Activated T-cell treated with anti-CD3 and anti-CD28 coated beads for 48 hours (primary cell): ENCODE measurements at regions not wholly inside any gene's neighbourhood (a gene's known extent, or its start where the extent isn't known, plus 50 kb on each side); places are given as distances from the start of the nearest gene placed in this dataset.

ENCODE experiments used
- DNase-seq: peaks from one replicate; pipeline ENCODE4 v3.0.0-alpha.2; 2020; ENCODE audit warnings: low read depth

- no peak for DNase-seq
These were observed 243.1 kb upstream of the FOXN3 start for GRCh38 chr14:89660166-89660565.

- no peak for DNase-seq
These were observed 242.1 kb upstream of the FOXN3 start for GRCh38 chr14:89658977-89659670.

GRCh38 chr14:89657014-89657413, 240.0 kb upstream of the FOXN3 start:
- DNase-seq = no peak

GRCh38 chr14:89654998-89655397, 238.0 kb upstream of the FOXN3 start:
- DNase-seq = no peak

- no peak for DNase-seq
These were observed 235.3 kb upstream of the FOXN3 start for GRCh38 chr14:89652352-89652751.

GRCh38 chr14:89651805-89652204, 234.8 kb upstream of the FOXN3 start:
- DNase-seq = no peak

- DNase-seq = no peak
These were observed 233.3 kb upstream of the FOXN3 start for GRCh38 chr14:89650077-89650978.

- DNase-seq = no peak
These were observed 232.5 kb upstream of the FOXN3 start for GRCh38 chr14:89649451-89650075.

- DNase-seq = no peak
These were observed 231.9 kb upstream of the FOXN3 start for GRCh38 chr14:89648924-89649323.

- no peak for DNase-seq
These were observed 231.5 kb upstream of the FOXN3 start for GRCh38 chr14:89648510-89648909.

GRCh38 chr14:89646971-89647370, 229.9 kb upstream of the FOXN3 start:
- no peak for DNase-seq

GRCh38 chr14:89644641-89645040, 227.6 kb upstream of the FOXN3 start:
- DNase-seq = no peak

- no peak for DNase-seq
These were observed 224.6 kb upstream of the FOXN3 start for GRCh38 chr14:89641495-89642175.

GRCh38 chr14:89640141-89640540, 223.1 kb upstream of the FOXN3 start:
- DNase-seq = no peak

- no peak for DNase-seq
These were observed 222.7 kb upstream of the FOXN3 start for GRCh38 chr14:89639687-89640086.

GRCh38 chr14:89638891-89639290, 221.9 kb upstream of the FOXN3 start:
- DNase-seq = no peak

- DNase-seq = no peak
These were observed 220.5 kb upstream of the FOXN3 start for GRCh38 chr14:89637581-89637980.

- no peak for DNase-seq
These were observed 218.6 kb upstream of the FOXN3 start for GRCh38 chr14:89635615-89636014.

GRCh38 chr14:89634037-89634436, 217.0 kb upstream of the FOXN3 start:
- DNase-seq = no peak

- DNase-seq = no peak
These were observed 213.2 kb upstream of the FOXN3 start for GRCh38 chr14:89630101-89630829.

- DNase-seq = no peak
These were observed 212.3 kb upstream of the FOXN3 start for GRCh38 chr14:89629383-89629782.

GRCh38 chr14:89628521-89628920, 211.5 kb upstream of the FOXN3 start:
- no peak for DNase-seq
